HepG2 (cell line): ENCODE measurements at regions not wholly inside any gene's neighbourhood (a gene's known extent, or its start where the extent isn't known, plus 50 kb on each side); places are given as distances from the start of the nearest gene placed in this dataset.

Experiments used
- ATAC-seq: fragments of 200-7000 bp; cut with Tn5 transposase; 3 replicates; pipeline ENCODE4 v1.9.1; 2020; ENCODE audit warnings: mild to moderate bottlenecking, moderate library complexity
- BruUV-seq: library from RNA; stranded (reverse); fragments of 400-500 nt; replicated peaks from 2 replicates; lab custom pipeline; 2021; lab: Mats Ljungman, UMichigan
- CTCF ChIA-PET: fragments of 300-600 bp; formaldehyde crosslinking; extraction: SDS; loops from one replicate; lab custom pipeline; 2021; ENCODE audit warnings: low total read pairs, inconsistent platforms, low intra/inter-chr PET ratio; lab: Yijun Ruan, JAX
- POLR2A ChIA-PET: fragments of 350-600 bp; sonication (Branson Sonifier 250); formaldehyde crosslinking; loops from one replicate; lab custom pipeline; 2020; ENCODE audit warnings: antibody characterized with exemption, inconsistent platforms; lab: Yijun Ruan, JAX
- DNase-seq: peaks from one replicate; pipeline ENCODE4 v3.0.0-alpha.2; 2015; ENCODE audit warnings: low spot score
- FAIRE-seq: peaks from 3 replicates; lab custom pipeline; 2011; peaks lifted over from hg19 to GRCh38; lab: Jason Lieb, UNC
- H2AFZ ChIP-seq: one replicate; pipeline ENCODE4 v1.6.1; 2011; ENCODE audit warnings: low read length, inconsistent platforms
- H3K27ac ChIP-seq: fragments of 300-600 bp; 3 replicates; pipeline ENCODE4 v1.8.0; 2011; ENCODE audit warnings: mixed run types, mild to moderate bottlenecking, mixed read lengths, low read length, inconsistent platforms; ENCODE audit not compliant: insufficient read depth; ENCODE audit errors: extremely low read length
- H3K27me3 ChIP-seq, 2 experiments: fragments of 200-600 bp in 1 of 2; 2 replicates in 1 of 2; 3 replicates in 1 of 2; pipeline versions ENCODE4 v1.6.0 to v1.8.0; 2011; ENCODE audit warnings: low read length in 2 of 2, mild to moderate bottlenecking in 2 of 2, moderate library complexity in 2 of 2, inconsistent platforms in 1 of 2; ENCODE audit not compliant: insufficient read depth in 2 of 2, control insufficient read depth in 1 of 2
- H3K36me3 ChIP-seq, 2 experiments: fragments of 200-600 bp in 1 of 2; replicated peaks in 1 of 2; 2 replicates in 1 of 2; 3 replicates in 1 of 2; pipeline versions ENCODE4 v1.5.1 to v1.8.0; 2011; ENCODE audit warnings: low read length in 2 of 2, inconsistent platforms in 1 of 2; ENCODE audit not compliant: insufficient read depth in 2 of 2, control insufficient read depth in 1 of 2
- H3K4me1 ChIP-seq: 2 replicates; pipeline ENCODE4 v1.5.1; 2012; ENCODE audit warnings: low read length, inconsistent platforms; ENCODE audit not compliant: insufficient read depth
- H3K4me2 ChIP-seq: 2 replicates; pipeline ENCODE4 v1.6.0; 2011; ENCODE audit warnings: low read depth, low read length, inconsistent platforms
- H3K4me3 ChIP-seq, 3 experiments: fragments of 200-600 bp in 1 of 3; sonication (generic), shearing (Covaris generic) in 1 of 3; replicated peaks in 1 of 3; 2 replicates each; pipeline ENCODE4 v1.5.1; 2011 to 2016; ENCODE audit warnings: low read length in 3 of 3, inconsistent platforms in 2 of 3, low read depth in 2 of 3, mild to moderate bottlenecking in 2 of 3, control low read depth in 1 of 3, mixed read lengths in 1 of 3; ENCODE audit not compliant: insufficient read depth in 1 of 3
- H3K79me2 ChIP-seq: one replicate; pipeline ENCODE4 v1.6.1; 2011; ENCODE audit warnings: low read length, inconsistent platforms; ENCODE audit not compliant: insufficient read depth
- H3K9ac ChIP-seq: 2 replicates; pipeline ENCODE4 v1.6.0; 2011; ENCODE audit warnings: mild to moderate bottlenecking, low read depth, low read length, inconsistent platforms; ENCODE audit not compliant: insufficient read depth
- H3K9me3 ChIP-seq: 2 replicates; pipeline ENCODE4 v1.5.1; 2012; ENCODE audit warnings: mild to moderate bottlenecking, low read length
- H4K20me1 ChIP-seq: 2 replicates; pipeline ENCODE4 v1.6.0; 2011; ENCODE audit warnings: inconsistent platforms, mild to moderate bottlenecking, low read length, moderate library complexity; ENCODE audit not compliant: insufficient read depth
- CBX1 ChIP-seq: IDR thresholded peaks from one replicate; pipeline ENCODE4 v1.6.1; 2016; ENCODE audit warnings: antibody characterized with exemption, low read depth
- EHMT2 ChIP-seq: fragments of 200-600 bp; sonication (generic); IDR thresholded peaks from 2 replicates; pipeline ENCODE4 v1.7.0; 2017; ENCODE audit warnings: antibody characterized with exemption, low read depth, low read length, borderline replicate concordance
- FOXC1 ChIP-seq: sonication (generic); formaldehyde crosslinking; IDR thresholded peaks from 2 replicates; pipeline ENCODE4 v1.8.0; 2022; ENCODE audit warnings: mild to moderate bottlenecking, missing genetic modification reagents, borderline replicate concordance
- KDM5A ChIP-seq: fragments of 200-600 bp; sonication (generic); IDR thresholded peaks from 2 replicates; pipeline ENCODE4 v1.7.0; 2018; ENCODE audit warnings: antibody characterized with exemption, mild to moderate bottlenecking, low read length, borderline replicate concordance
- MED13 ChIP-seq: sonication (generic); formaldehyde crosslinking; IDR thresholded peaks from 2 replicates; pipeline ENCODE4 v1.5.0; 2020; ENCODE audit warnings: missing genetic modification reagents
- NFE2L1 ChIP-seq: sonication (generic); formaldehyde crosslinking; IDR thresholded peaks from 2 replicates; pipeline ENCODE4 v1.4.0; 2020; ENCODE audit warnings: missing genetic modification reagents, mild to moderate bottlenecking, borderline replicate concordance
- PCBP2 ChIP-seq: fragments of 200-400 bp; formaldehyde crosslinking; optimal IDR thresholded peaks from 2 replicates; pipeline ENCODE3; 2018; ENCODE audit warnings: low read length, low read depth; ENCODE audit not compliant: poor library complexity, severe bottlenecking
- ZNF224 ChIP-seq: sonication (generic); formaldehyde crosslinking; IDR thresholded peaks from 2 replicates; pipeline ENCODE4 v1.5.0; 2020; ENCODE audit warnings: mild to moderate bottlenecking, missing genetic modification reagents
- ZNF280B ChIP-seq: sonication (generic); formaldehyde crosslinking; IDR thresholded peaks from 2 replicates; pipeline ENCODE4 v1.5.0; 2020; ENCODE audit warnings: missing genetic modification reagents, mild to moderate bottlenecking, borderline replicate concordance
- WGBS: methylation state at CpG from one replicate; pipeline ENCODE4 v1.1.6; 2017; ENCODE audit warnings: low lambda C conversion rate; 5-methylcytosine and 5-hydroxymethylcytosine counted together
- in situ Hi-C: cut with HindIII; loops from 2 replicates; pipeline ENCODE4 v1.10.0; 2017; ENCODE audit warnings: low pct_unique_long_range_greater_than_20kb; ENCODE audit not compliant: extremely low pct_ligation_motif_present
- intact Hi-C: fragments of 100-400 bp; cut with micrococcal nuclease; formaldehyde crosslinking; loops from one replicate; pipeline ENCODE4 v1.10.0; 2022; ENCODE audit not compliant: unreplicated experiment
- TF ChIP-seq, protein P1 (sequence below): sonication (generic); formaldehyde crosslinking; IDR thresholded peaks from 2 replicates; pipeline ENCODE4 v1.4.0; 2020; ENCODE audit warnings: missing genetic modification reagents

DNA sequence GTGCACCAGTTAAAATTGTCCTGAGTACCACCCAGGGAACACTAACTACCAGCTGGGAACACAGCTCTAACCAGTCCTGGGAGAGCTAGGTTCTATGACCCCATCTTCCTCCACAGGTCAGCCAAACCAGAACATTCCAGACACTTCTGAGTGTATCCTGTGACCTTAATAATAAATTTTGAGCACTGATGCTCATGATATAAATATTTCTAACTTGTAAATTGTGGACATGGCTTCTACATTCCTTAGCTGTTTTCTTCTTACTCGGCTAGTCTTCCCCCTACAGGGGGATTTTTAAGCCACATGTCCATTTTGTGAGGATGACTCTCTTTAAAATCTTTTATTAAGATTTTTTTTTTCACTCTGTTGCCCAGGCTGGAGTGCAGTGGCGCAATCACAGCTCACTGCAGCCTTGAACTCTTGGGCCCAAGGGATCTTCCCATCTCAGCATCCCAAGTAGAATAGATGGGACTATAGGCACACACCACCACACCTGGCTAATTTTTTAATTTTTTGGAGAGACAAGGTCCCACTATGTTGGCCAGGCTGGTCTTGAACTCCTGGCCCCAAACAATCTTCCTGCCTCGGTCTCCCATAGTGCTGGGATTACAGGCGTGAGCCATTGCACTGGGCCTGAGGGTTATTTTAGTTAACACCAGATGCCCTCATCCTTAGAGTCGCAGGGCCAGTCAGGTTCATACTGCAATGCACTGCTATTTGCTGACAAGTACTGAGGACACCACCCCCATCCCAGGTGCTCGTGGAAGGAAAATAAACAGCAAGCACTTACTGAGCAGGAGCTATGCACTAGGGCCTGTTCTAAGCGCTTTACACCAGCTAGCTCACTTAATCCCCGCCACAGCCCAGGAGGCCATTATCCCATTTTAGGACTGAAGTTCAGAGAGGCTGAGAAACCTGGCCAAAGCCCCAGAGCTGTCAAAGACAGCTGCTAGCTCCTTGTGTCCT, 142.6 kb upstream of the NCOR2 start:
- peaks cover 0 to 34% of the 10 kb centered on the region in 2 experiments; a peak in 2 of 5 replicates for H3K27me3 ChIP-seq
- no peak for ATAC-seq

More for the DNA sequence above, 142.6 kb upstream of the NCOR2 start:
- ChIA-PET POLR2A (no interaction called here), CTCF (no interaction called here)
- Histone ChIP-seq H3K9ac (no peak overlapping the region), H4K20me1 (no peaks in the 10 kb centered on the region; the same call in 1 of the 2 replicates), H3K36me3 (no peaks in the 10 kb centered on the region), H2AFZ (no peak overlapping the region), H3K27ac (no peak overlapping the region), H3K79me2 (no peaks in the 10 kb centered on the region), H3K9me3 (no peaks in the 10 kb centered on the region), H3K4me2 (no peak overlapping the region), H3K4me3 (no peak overlapping the region), H3K4me1 (peaks cover 12% of the 10 kb centered on the region; the same call in 1 of the 2 replicates)
- FAIRE-seq: no peak
- in situ Hi-C loops: no loop called here
- BruUV-seq: no TSS peak
- WGBS: 26% methylated on average over 6 of the region's 8 CpGs
- no peak for TF ChIP-seq ZNF224
- TF ChIP-seq PCBP2: no peak
- TF ChIP-seq NFE2L1 (CRISPR knock-in tag): no peak
- TF ChIP-seq FOXC1 (CRISPR knock-in tag): no peak
- TF ChIP-seq ZNF280B (CRISPR knock-in tag): no peak
- TF ChIP-seq, protein P1, sequence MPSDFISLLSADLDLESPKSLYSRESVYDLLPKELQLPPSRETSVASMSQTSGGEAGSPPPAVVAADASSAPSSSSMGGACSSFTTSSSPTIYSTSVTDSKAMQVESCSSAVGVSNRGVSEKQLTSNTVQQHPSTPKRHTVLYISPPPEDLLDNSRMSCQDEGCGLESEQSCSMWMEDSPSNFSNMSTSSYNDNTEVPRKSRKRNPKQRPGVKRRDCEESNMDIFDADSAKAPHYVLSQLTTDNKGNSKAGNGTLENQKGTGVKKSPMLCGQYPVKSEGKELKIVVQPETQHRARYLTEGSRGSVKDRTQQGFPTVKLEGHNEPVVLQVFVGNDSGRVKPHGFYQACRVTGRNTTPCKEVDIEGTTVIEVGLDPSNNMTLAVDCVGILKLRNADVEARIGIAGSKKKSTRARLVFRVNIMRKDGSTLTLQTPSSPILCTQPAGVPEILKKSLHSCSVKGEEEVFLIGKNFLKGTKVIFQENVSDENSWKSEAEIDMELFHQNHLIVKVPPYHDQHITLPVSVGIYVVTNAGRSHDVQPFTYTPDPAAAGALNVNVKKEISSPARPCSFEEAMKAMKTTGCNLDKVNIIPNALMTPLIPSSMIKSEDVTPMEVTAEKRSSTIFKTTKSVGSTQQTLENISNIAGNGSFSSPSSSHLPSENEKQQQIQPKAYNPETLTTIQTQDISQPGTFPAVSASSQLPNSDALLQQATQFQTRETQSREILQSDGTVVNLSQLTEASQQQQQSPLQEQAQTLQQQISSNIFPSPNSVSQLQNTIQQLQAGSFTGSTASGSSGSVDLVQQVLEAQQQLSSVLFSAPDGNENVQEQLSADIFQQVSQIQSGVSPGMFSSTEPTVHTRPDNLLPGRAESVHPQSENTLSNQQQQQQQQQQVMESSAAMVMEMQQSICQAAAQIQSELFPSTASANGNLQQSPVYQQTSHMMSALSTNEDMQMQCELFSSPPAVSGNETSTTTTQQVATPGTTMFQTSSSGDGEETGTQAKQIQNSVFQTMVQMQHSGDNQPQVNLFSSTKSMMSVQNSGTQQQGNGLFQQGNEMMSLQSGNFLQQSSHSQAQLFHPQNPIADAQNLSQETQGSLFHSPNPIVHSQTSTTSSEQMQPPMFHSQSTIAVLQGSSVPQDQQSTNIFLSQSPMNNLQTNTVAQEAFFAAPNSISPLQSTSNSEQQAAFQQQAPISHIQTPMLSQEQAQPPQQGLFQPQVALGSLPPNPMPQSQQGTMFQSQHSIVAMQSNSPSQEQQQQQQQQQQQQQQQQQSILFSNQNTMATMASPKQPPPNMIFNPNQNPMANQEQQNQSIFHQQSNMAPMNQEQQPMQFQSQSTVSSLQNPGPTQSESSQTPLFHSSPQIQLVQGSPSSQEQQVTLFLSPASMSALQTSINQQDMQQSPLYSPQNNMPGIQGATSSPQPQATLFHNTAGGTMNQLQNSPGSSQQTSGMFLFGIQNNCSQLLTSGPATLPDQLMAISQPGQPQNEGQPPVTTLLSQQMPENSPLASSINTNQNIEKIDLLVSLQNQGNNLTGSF (CRISPR knock-in tag): no peak
- TF ChIP-seq EHMT2: no peak
- no peak for TF ChIP-seq KDM5A
- no peak for TF ChIP-seq CBX1
- TF ChIP-seq MED13 (CRISPR knock-in tag): no peak
- DNase-seq: no peak
- intact Hi-C loops: no loop called here
